H9 (cell line): ENCODE measurements at regions not wholly inside any gene's neighbourhood (a gene's known extent, or its start where the extent isn't known, plus 50 kb on each side); places are given as distances from the start of the nearest gene placed in this dataset.

Source experiments
- DNase-seq: peaks from one replicate; pipeline ENCODE4 v3.0.0-alpha.2; 2017
- H2AFZ ChIP-seq: one replicate; pipeline ENCODE4 v1.6.1; 2013; ENCODE audit warnings: mild to moderate bottlenecking, low read length, control low read depth, moderate library complexity
- H2AK5ac ChIP-seq: 2 replicates; pipeline ENCODE4 v1.6.1; 2013; ENCODE audit warnings: low read length, control low read depth, mixed read lengths; ENCODE audit not compliant: insufficient read length
- H2BK120ac ChIP-seq: one replicate; pipeline ENCODE4 v1.6.1; 2013; ENCODE audit warnings: low read depth, mild to moderate bottlenecking, low read length, control low read depth, inconsistent platforms; ENCODE audit not compliant: poor library complexity, severe bottlenecking
- H2BK12ac ChIP-seq: 2 replicates; pipeline ENCODE4 v1.6.1; 2013; ENCODE audit warnings: low read length, control low read depth, mixed read lengths, low read depth; ENCODE audit not compliant: insufficient read length
- H2BK15ac ChIP-seq: 2 replicates; pipeline ENCODE4 v1.6.1; 2013; ENCODE audit warnings: low read depth, low read length, control low read depth
- H2BK20ac ChIP-seq: one replicate; pipeline ENCODE4 v1.6.1; 2013; ENCODE audit warnings: low read depth, mild to moderate bottlenecking, low read length, control low read depth, inconsistent platforms; ENCODE audit not compliant: poor library complexity, severe bottlenecking
- H2BK5ac ChIP-seq: 2 replicates; pipeline ENCODE4 v1.6.1; 2013; ENCODE audit warnings: low read length, control low read depth, mixed read lengths; ENCODE audit not compliant: insufficient read length
- H3K14ac ChIP-seq: 2 replicates; pipeline ENCODE4 v1.6.1; 2013; ENCODE audit warnings: low read length, control low read depth; ENCODE audit not compliant: insufficient read depth
- H3K18ac ChIP-seq: 2 replicates; pipeline ENCODE4 v1.6.1; 2013; ENCODE audit warnings: low read depth, mild to moderate bottlenecking, mixed read lengths, low read length, control low read depth; ENCODE audit not compliant: insufficient read length
- H3K23ac ChIP-seq: 2 replicates; pipeline ENCODE4 v1.6.1; 2013; ENCODE audit warnings: low read length, control low read depth, mixed read lengths, low read depth; ENCODE audit not compliant: insufficient read length
- H3K23me2 ChIP-seq: 2 replicates; pipeline ENCODE4 v1.6.1; 2013; ENCODE audit warnings: low read depth, mild to moderate bottlenecking, mixed read lengths, low read length, control low read depth; ENCODE audit not compliant: insufficient read length, poor library complexity, severe bottlenecking
- H3K27ac ChIP-seq: 2 replicates; pipeline ENCODE4 v1.5.1; 2013; ENCODE audit warnings: low read length, control low read depth, mixed read lengths, low read depth; ENCODE audit not compliant: insufficient read length
- H3K27me3 ChIP-seq: 2 replicates; pipeline ENCODE4 v1.6.1; 2013; ENCODE audit warnings: low read length, control low read depth, inconsistent platforms; ENCODE audit not compliant: insufficient read depth
- H3K4ac ChIP-seq: 2 replicates; pipeline ENCODE4 v1.6.1; 2013; ENCODE audit warnings: low read depth, mild to moderate bottlenecking, control low read depth, inconsistent platforms, low read length, moderate library complexity
- H3K4me1 ChIP-seq: 2 replicates; pipeline ENCODE4 v1.6.1; 2013; ENCODE audit warnings: low read length, control low read depth, inconsistent platforms; ENCODE audit not compliant: insufficient read depth
- H3K4me2 ChIP-seq: 2 replicates; pipeline ENCODE4 v1.6.1; 2013; ENCODE audit warnings: low read length, control low read depth, mixed read lengths; ENCODE audit not compliant: insufficient read length, insufficient read depth
- H3K56ac ChIP-seq: 2 replicates; pipeline ENCODE4 v1.6.1; 2013; ENCODE audit warnings: low read depth, mild to moderate bottlenecking, mixed read lengths, low read length, control low read depth; ENCODE audit not compliant: insufficient read length
- H3K79me1 ChIP-seq: 2 replicates; pipeline ENCODE4 v1.6.1; 2013; ENCODE audit warnings: low read depth, mild to moderate bottlenecking, moderate library complexity, low read length, control low read depth, inconsistent platforms; ENCODE audit not compliant: insufficient read depth, poor library complexity, severe bottlenecking
- H3K79me2 ChIP-seq: 2 replicates; pipeline ENCODE4 v1.6.1; 2013; ENCODE audit warnings: low read length, control low read depth, inconsistent platforms; ENCODE audit not compliant: insufficient read depth
- H3K9ac ChIP-seq: 2 replicates; pipeline ENCODE4 v1.6.1; 2013; ENCODE audit warnings: low read length, control low read depth, mixed read lengths; ENCODE audit not compliant: insufficient read length; ENCODE audit errors: extremely low read depth
- H3K9me3 ChIP-seq: one replicate; pipeline ENCODE4 v1.6.1; 2013; ENCODE audit warnings: low read depth, low read length, inconsistent platforms; ENCODE audit not compliant: control insufficient read depth
- H3T11ph ChIP-seq: one replicate; pipeline ENCODE4 v1.6.1; 2013; ENCODE audit warnings: mild to moderate bottlenecking, low read length, control low read depth, inconsistent platforms
- H4K20me1 ChIP-seq: one replicate; pipeline ENCODE4 v1.6.1; 2013; ENCODE audit not compliant: control insufficient read depth, insufficient read length, insufficient read depth
- H4K5ac ChIP-seq: 2 replicates; pipeline ENCODE4 v1.6.1; 2013; ENCODE audit warnings: low read depth, mild to moderate bottlenecking, mixed read lengths, low read length, control low read depth; ENCODE audit not compliant: insufficient read length
- H4K8ac ChIP-seq: replicated peaks from 2 replicates; pipeline ENCODE4 v1.6.1; 2013; ENCODE audit warnings: low read length, control low read depth, mixed read lengths, low read depth; ENCODE audit not compliant: insufficient read length
- H4K91ac ChIP-seq: 2 replicates; pipeline ENCODE4 v1.6.1; 2013; ENCODE audit warnings: low read depth, mild to moderate bottlenecking, moderate library complexity, mixed read lengths, low read length, control low read depth; ENCODE audit not compliant: insufficient read length
- H3K27ac Mint-ChIP-seq, 3 experiments: 2 replicates in 2 of 3; 3 replicates in 1 of 3; pipeline ENCODE4 v1.8.0; 2020 to 2021; ENCODE audit warnings: mixed read lengths in 3 of 3, mild to moderate bottlenecking in 1 of 3, moderate library complexity in 1 of 3
- H3K27me3 Mint-ChIP-seq: 2 replicates; pipeline ENCODE4 v1.8.0; 2021; ENCODE audit warnings: low read depth, mild to moderate bottlenecking, moderate library complexity, mixed read lengths
- H3K36me3 Mint-ChIP-seq, 3 experiments: 2 replicates in 2 of 3; 3 replicates in 1 of 3; pipeline ENCODE4 v1.8.0; 2020 to 2021; ENCODE audit warnings: low read depth in 3 of 3, mixed read lengths in 3 of 3; ENCODE audit not compliant: insufficient read depth in 1 of 3
- H3K4me1 Mint-ChIP-seq, 2 experiments: 2 replicates each; pipeline ENCODE4 v1.8.0; 2020; ENCODE audit warnings: mixed read lengths in 2 of 2
- H3K4me3 Mint-ChIP-seq, 2 experiments: 2 replicates in 1 of 2; 3 replicates in 1 of 2; pipeline ENCODE4 v1.8.0; 2020 to 2021; ENCODE audit warnings: mild to moderate bottlenecking in 2 of 2, mixed read lengths in 2 of 2, moderate library complexity in 1 of 2
- H3K9me3 Mint-ChIP-seq, 2 experiments: 2 replicates in 1 of 2; 3 replicates in 1 of 2; pipeline ENCODE4 v1.8.0; 2020; ENCODE audit warnings: mild to moderate bottlenecking in 2 of 2, mixed read lengths in 2 of 2, moderate library complexity in 1 of 2
- WGBS: extraction: QIAGEN DNeasy Blood & Tissue Kit; methylation state at CpG from one replicate; pipeline ENCODE4 v1.1.7; 2013; ENCODE audit warnings: missing lambda C conversion rate, low lambda C conversion rate, mixed read lengths; ENCODE audit not compliant: insufficient read length; ENCODE audit errors: extremely low coverage; 5-methylcytosine and 5-hydroxymethylcytosine counted together
- TF ChIP-seq, protein P1 (sequence below): fragments of 200-600 bp; sonication (generic); conservative IDR thresholded peaks from 3 replicates; pipeline ENCODE4 v1.8.0; 2021; ENCODE audit warnings: antibody characterized with exemption, mild to moderate bottlenecking

GRCh38 chr22:49553076-49553475 lies 274.6 kb downstream of the BRD1 start:
- Histone ChIP-seq H3T11ph (no peak overlapping the region), H3K4ac (no peak overlapping the region), H3K9ac (no peak overlapping the region), H3K18ac (no peak overlapping the region), H3K79me1 (no peaks in the 10 kb centered on the region), H2BK20ac (no peak overlapping the region), H2BK15ac (no peak overlapping the region), H2BK12ac (no peak overlapping the region), H3K27me3 (no peaks in the 10 kb centered on the region), H4K91ac (no peak overlapping the region), H3K23me2 (no peaks in the 10 kb centered on the region), H2BK120ac (no peak overlapping the region), H3K56ac (no peak overlapping the region), H2AK5ac (no peak overlapping the region), H3K79me2 (no peaks in the 10 kb centered on the region), H2BK5ac (no peak overlapping the region), H4K5ac (no peak overlapping the region), H3K4me1 (no peaks in the 10 kb centered on the region), H4K20me1 (no peaks in the 10 kb centered on the region), H3K9me3 (peaks cover 8% of the 10 kb centered on the region), H3K14ac (no peak overlapping the region), H2AFZ (no peak overlapping the region), H3K23ac (no peak overlapping the region), H3K4me2 (no peak overlapping the region), H3K27ac (no peak overlapping the region), H4K8ac (no peak overlapping the region)
- Mint-ChIP-seq H3K27me3 (peaks cover 6% of the 10 kb centered on the region), H3K4me1 (peaks cover 17 to 19% of the 10 kb centered on the region in 2 experiments), H3K27ac (no peak overlapping the region; a peak in 1 of 7 replicates), H3K36me3 (peaks cover 9 to 12% (median 10%) of the 10 kb centered on the region in 3 experiments), H3K9me3 (peaks cover 12 to 14% of the 10 kb centered on the region in 2 experiments), H3K4me3 (no peak overlapping the region)
- WGBS: no CpG with 5 or more reads among the region's 11 CpGs
- no peak for DNase-seq
- TF ChIP-seq, protein P1, sequence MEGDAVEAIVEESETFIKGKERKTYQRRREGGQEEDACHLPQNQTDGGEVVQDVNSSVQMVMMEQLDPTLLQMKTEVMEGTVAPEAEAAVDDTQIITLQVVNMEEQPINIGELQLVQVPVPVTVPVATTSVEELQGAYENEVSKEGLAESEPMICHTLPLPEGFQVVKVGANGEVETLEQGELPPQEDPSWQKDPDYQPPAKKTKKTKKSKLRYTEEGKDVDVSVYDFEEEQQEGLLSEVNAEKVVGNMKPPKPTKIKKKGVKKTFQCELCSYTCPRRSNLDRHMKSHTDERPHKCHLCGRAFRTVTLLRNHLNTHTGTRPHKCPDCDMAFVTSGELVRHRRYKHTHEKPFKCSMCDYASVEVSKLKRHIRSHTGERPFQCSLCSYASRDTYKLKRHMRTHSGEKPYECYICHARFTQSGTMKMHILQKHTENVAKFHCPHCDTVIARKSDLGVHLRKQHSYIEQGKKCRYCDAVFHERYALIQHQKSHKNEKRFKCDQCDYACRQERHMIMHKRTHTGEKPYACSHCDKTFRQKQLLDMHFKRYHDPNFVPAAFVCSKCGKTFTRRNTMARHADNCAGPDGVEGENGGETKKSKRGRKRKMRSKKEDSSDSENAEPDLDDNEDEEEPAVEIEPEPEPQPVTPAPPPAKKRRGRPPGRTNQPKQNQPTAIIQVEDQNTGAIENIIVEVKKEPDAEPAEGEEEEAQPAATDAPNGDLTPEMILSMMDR: no peak
